C4-2B (cell line): ENCODE measurements at regions not wholly inside any gene's neighbourhood (a gene's known extent, or its start where the extent isn't known, plus 50 kb on each side); places are given as distances from the start of the nearest gene placed in this dataset.

Source experiments
- CTCF ChIP-seq: fragments of 450-650 bp; conservative IDR thresholded peaks from 2 replicates; pipeline ENCODE4 v1.5.1; 2017; ENCODE audit warnings: mild to moderate bottlenecking
- ZFX ChIP-seq: fragments of 450-650 bp; IDR thresholded peaks from 2 replicates; pipeline ENCODE4 v1.6.1; 2017

GRCh38 chr1:73026114-73026513, 743.8 kb upstream of the NEGR1 start:
- TF ChIP-seq CTCF (no peak), ZFX (no peak)
